ENCODE measurements at regions not wholly inside any gene's neighbourhood (a gene's known extent, or its start where the extent isn't known, plus 50 kb on each side); places are given as distances from the start of the nearest gene placed in this dataset.

DNA sequence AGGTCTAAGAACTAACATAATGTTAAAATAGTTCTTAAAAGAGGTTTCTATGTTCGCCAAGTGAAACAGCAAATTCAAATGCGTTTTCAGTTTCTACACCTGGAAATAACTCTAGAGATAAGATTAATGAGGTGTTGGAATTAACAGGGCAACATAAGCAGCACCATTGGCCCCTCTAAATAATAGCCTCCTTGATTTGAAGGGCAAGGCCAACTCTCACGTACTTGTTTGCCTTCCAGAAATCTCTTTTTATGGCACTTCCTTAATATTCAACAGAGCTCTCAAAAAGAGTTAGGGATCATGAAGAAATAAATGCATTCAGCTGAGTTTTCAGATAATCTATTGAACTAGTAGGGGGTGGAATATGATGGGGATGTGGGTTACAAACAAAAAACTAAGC, 80.9 kb downstream of the AASDHPPT start:
- Histone ChIP-seq H3K36me3 (ENCODE audit: control insufficient read depth in 2 of 2, insufficient read depth in 1 of 2, low read length in 2 of 2) (no peaks in the 10 kb centered on the region), H3K4me1 (ENCODE audit: control insufficient read depth, insufficient read depth, low read length) (no peaks in the 10 kb centered on the region), H3K27ac (ENCODE audit: extremely low read depth, low read depth, low read length) (no peak overlapping the region), H3K4me3 (ENCODE audit: low read depth, low read length) (no peak overlapping the region), H3K9me3 (ENCODE audit: control insufficient read depth, insufficient read depth, low read depth, low read length) (no peaks in the 10 kb centered on the region)
- ChIA-PET CTCF (no interaction called here), POLR2A (no interaction called here)
- no peak for TF ChIP-seq ZNF560 (tag by site-specific recombination; IDR thresholded peaks at IDR 0.05; ENCODE audit: borderline replicate concordance)
- TF ChIP-seq ZNF596 (tag by site-specific recombination; IDR thresholded peaks at IDR 0.05) = no peak

GRCh38 chr11:106159836-106160235, 82.4 kb downstream of the AASDHPPT start:
- no peak for TF ChIP-seq ZFP41 (tag by site-specific recombination; IDR thresholded peaks at IDR 0.05; ENCODE audit: borderline replicate concordance)
- Histone ChIP-seq H3K27ac (ENCODE audit: extremely low read depth, low read depth, low read length) (no peak overlapping the region), H3K4me1 (ENCODE audit: control insufficient read depth, insufficient read depth, low read length) (no peaks in the 10 kb centered on the region), H3K9me3 (ENCODE audit: control insufficient read depth, insufficient read depth, low read depth, low read length) (no peaks in the 10 kb centered on the region), H3K36me3 (ENCODE audit: control insufficient read depth in 2 of 2, insufficient read depth in 1 of 2, low read length in 2 of 2) (no peaks in the 10 kb centered on the region), H3K4me3 (ENCODE audit: low read depth, low read length) (no peak overlapping the region)
- POLR2A ChIA-PET = no interaction called here
- CTCF ChIA-PET = no interaction called here

- ChIA-PET CTCF (no interaction called here), POLR2A (no interaction called here)
- Histone ChIP-seq H3K27ac (ENCODE audit: extremely low read depth, low read depth, low read length) (no peak overlapping the region), H3K4me1 (ENCODE audit: control insufficient read depth, insufficient read depth, low read length) (no peaks in the 10 kb centered on the region), H3K9me3 (ENCODE audit: control insufficient read depth, insufficient read depth, low read depth, low read length) (no peaks in the 10 kb centered on the region), H3K36me3 (ENCODE audit: control insufficient read depth in 2 of 2, insufficient read depth in 1 of 2, low read length in 2 of 2) (no peaks in the 10 kb centered on the region), H3K4me3 (ENCODE audit: low read depth, low read length) (no peak overlapping the region)
- TF ChIP-seq ZNF792 (tag by site-specific recombination; IDR thresholded peaks at IDR 0.05) (no peak), KLF16 (tag by site-specific recombination; IDR thresholded peaks at IDR 0.05) (no peak), ZBTB8A (tag by site-specific recombination; IDR thresholded peaks at IDR 0.05) (no peak), PRDM4 (tag by site-specific recombination; IDR thresholded peaks at IDR 0.05) (no peak), ZNF664 (tag by site-specific recombination; IDR thresholded peaks at IDR 0.05) (no peak), ZNF341 (tag by site-specific recombination; IDR thresholded peaks at IDR 0.05; ENCODE audit: low read depth) (no peak)
Observed at GRCh38 chr11:106160494-106160893, 83.0 kb downstream of the AASDHPPT start.

GRCh38 chr11:106161775-106162634, 84.5 kb downstream of the AASDHPPT start:
- Histone ChIP-seq H3K4me3 (ENCODE audit: low read depth, low read length) (no peak overlapping the region), H3K27ac (ENCODE audit: extremely low read depth, low read depth, low read length) (no peak overlapping the region), H3K36me3 (ENCODE audit: control insufficient read depth in 2 of 2, insufficient read depth in 1 of 2, low read length in 2 of 2) (no peaks in the 10 kb centered on the region), H3K9me3 (ENCODE audit: control insufficient read depth, insufficient read depth, low read depth, low read length) (no peaks in the 10 kb centered on the region), H3K4me1 (ENCODE audit: control insufficient read depth, insufficient read depth, low read length) (no peaks in the 10 kb centered on the region)
- CTCF ChIA-PET = interaction anchor here (0.6 kb wide), 1 partner anchor 26 kb away, joined by 3 read pairs; no protein-coding TSS in a partner anchor
- POLR2A ChIA-PET = no interaction called here
- TF ChIP-seq OSR2 (tag by site-specific recombination; IDR thresholded peaks at IDR 0.05) (no peak), ZNF488 (tag by site-specific recombination; IDR thresholded peaks at IDR 0.05) (no peak), ZSCAN23 (tag by site-specific recombination; IDR thresholded peaks at IDR 0.05) (no peak), HIC1 (tag by site-specific recombination; IDR thresholded peaks at IDR 0.05) (no peak), ZNF645 (tag by site-specific recombination; IDR thresholded peaks at IDR 0.05) (no peak), ZNF354C (tag by site-specific recombination; IDR thresholded peaks at IDR 0.05; ENCODE audit: borderline replicate concordance, low read depth) (no peak), ZNF16 (tag by site-specific recombination; IDR thresholded peaks at IDR 0.05; ENCODE audit: low read depth) (no peak), ZNF433 (tag by site-specific recombination; IDR thresholded peaks at IDR 0.05; ENCODE audit: low read depth) (no peak), ZIC2 (tag by site-specific recombination; IDR thresholded peaks at IDR 0.05) (no peak), PRDM1 (tag by site-specific recombination; IDR thresholded peaks at IDR 0.05) (no peak)
- TF ChIP-seq, protein P1, sequence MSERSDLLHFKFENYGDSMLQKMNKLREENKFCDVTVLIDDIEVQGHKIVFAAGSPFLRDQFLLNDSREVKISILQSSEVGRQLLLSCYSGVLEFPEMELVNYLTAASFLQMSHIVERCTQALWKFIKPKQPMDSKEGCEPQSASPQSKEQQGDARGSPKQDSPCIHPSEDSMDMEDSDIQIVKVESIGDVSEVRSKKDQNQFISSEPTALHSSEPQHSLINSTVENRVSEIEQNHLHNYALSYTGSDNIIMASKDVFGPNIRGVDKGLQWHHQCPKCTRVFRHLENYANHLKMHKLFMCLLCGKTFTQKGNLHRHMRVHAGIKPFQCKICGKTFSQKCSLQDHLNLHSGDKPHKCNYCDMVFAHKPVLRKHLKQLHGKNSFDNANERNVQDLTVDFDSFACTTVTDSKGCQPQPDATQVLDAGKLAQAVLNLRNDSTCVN (tag by site-specific recombination; optimal IDR thresholded peaks at IDR 0.05) = no peak

Data from HEK293 (cell line).